Sigmoid colon (tissue), 6 donors: ENCODE measurements at regions not wholly inside any gene's neighbourhood (a gene's known extent, or its start where the extent isn't known, plus 50 kb on each side); places are given as distances from the start of the nearest gene placed in this dataset.

Experiments
- DNase-seq: peaks from one replicate; pipeline ENCODE4 v3.0.0-alpha.2; 2019
- H3K27ac ChIP-seq, 4 donors: fragments of 200-600 bp; sonication (generic); one replicate each; pipeline ENCODE4 v1.5.1; 2016 to 2019; ENCODE audit warnings: mild to moderate bottlenecking in 1 of 4
- H3K27me3 ChIP-seq, 3 donors: fragments of 200-600 bp; sonication (generic); one replicate each; pipeline ENCODE4 v1.5.1; 2019; ENCODE audit warnings: mild to moderate bottlenecking in 1 of 3
- H3K36me3 ChIP-seq, 4 donors: fragments of 200-600 bp; sonication (generic); one replicate each; pipeline ENCODE4 v1.5.1; 2016 to 2019
- H3K4me1 ChIP-seq, 4 donors: fragments of 200-600 bp; sonication (generic); one replicate each; pipeline ENCODE4 v1.5.1; 2017 to 2019
- H3K4me3 ChIP-seq, 4 donors: fragments of 200-600 bp; sonication (generic); one replicate each; pipeline ENCODE4 v1.5.1; 2017 to 2019; ENCODE audit warnings: mild to moderate bottlenecking in 2 of 4, moderate library complexity in 1 of 4
- H3K9me3 ChIP-seq, 4 donors: fragments of 200-600 bp in 3 of 4; sonication (generic) in 3 of 4; one replicate each; pipeline versions ENCODE4 v1.5.1 to v1.6.1; 2013 to 2019
- EP300 ChIP-seq, 4 donors: sonication (generic); formaldehyde crosslinking; IDR thresholded peaks; one replicate each; pipeline ENCODE4 v1.6.1; 2017; ENCODE audit warnings: antibody characterized with exemption in 4 of 4
- POLR2A ChIP-seq, 2 donors: fragments of 450-650 bp; IDR thresholded peaks; one replicate each; pipeline ENCODE4 v1.6.1; 2016; ENCODE audit warnings: antibody characterized with exemption in 2 of 2, mild to moderate bottlenecking in 2 of 2, moderate library complexity in 2 of 2
- POLR2AphosphoS5 ChIP-seq, 4 donors: sonication (generic); formaldehyde crosslinking; IDR thresholded peaks; one replicate each; pipeline ENCODE4 v1.6.1; 2017; ENCODE audit warnings: antibody characterized with exemption in 4 of 4
- WGBS, 2 donors: extraction: QIAGEN DNeasy Blood & Tissue Kit; methylation state at CpG; one replicate each; pipeline ENCODE4 v1.1.7; 2013; 5-methylcytosine and 5-hydroxymethylcytosine counted together
- intact Hi-C: fragments of 100-400 bp; cut with DNase I; formaldehyde crosslinking; loops from one replicate; pipeline ENCODE4 v1.15.1; 2023
- TF ChIP-seq, protein P1 (sequence below), 4 experiments: fragments of 450-650 bp in 3 of 4; fragments of 200-600 bp in 1 of 4; IDR thresholded peaks; one replicate each; pipeline ENCODE4 v1.5.1; 2016 to 2019; ENCODE audit warnings: antibody characterized with exemption in 4 of 4, mild to moderate bottlenecking in 3 of 4, moderate library complexity in 2 of 4
- donor health status: healthy with polysubstance abuse.
- donor health status: healthy.

DNA sequence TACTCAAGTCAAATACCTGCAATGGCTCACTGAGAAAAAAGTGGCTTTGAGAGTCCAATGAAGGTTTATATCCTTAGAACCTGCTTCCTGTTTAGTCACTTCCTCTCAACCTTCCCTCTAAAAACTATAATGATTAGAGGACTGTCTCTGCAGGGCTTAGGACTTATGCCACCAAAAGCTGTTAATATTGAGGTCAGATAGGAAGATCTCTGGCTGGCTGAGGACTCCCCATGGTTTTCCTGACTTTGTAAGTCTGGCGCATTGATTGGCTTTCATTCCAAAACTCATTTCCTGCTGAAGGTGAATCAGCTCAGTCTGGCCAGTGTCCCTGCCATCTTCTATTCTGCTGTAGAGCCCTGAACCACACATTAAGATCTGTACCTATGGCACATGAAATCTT, 140.9 kb upstream of the ANK2 start:
- H3K36me3 ChIP-seq, result no peaks in the 10 kb centered on the region
- DNase-seq, result no peak
- intact Hi-C loops, result no loop called here
- H3K9me3 ChIP-seq, result no peaks in the 10 kb centered on the region
- no peak overlapping the region for H3K4me3 ChIP-seq
- no peak for TF ChIP-seq EP300 (IDR thresholded peaks at IDR 0.05)
- no peak for TF ChIP-seq POLR2A (IDR thresholded peaks at IDR 0.05)
- no peak for TF ChIP-seq POLR2AphosphoS5 (IDR thresholded peaks at IDR 0.05)
- TF ChIP-seq, protein P1, sequence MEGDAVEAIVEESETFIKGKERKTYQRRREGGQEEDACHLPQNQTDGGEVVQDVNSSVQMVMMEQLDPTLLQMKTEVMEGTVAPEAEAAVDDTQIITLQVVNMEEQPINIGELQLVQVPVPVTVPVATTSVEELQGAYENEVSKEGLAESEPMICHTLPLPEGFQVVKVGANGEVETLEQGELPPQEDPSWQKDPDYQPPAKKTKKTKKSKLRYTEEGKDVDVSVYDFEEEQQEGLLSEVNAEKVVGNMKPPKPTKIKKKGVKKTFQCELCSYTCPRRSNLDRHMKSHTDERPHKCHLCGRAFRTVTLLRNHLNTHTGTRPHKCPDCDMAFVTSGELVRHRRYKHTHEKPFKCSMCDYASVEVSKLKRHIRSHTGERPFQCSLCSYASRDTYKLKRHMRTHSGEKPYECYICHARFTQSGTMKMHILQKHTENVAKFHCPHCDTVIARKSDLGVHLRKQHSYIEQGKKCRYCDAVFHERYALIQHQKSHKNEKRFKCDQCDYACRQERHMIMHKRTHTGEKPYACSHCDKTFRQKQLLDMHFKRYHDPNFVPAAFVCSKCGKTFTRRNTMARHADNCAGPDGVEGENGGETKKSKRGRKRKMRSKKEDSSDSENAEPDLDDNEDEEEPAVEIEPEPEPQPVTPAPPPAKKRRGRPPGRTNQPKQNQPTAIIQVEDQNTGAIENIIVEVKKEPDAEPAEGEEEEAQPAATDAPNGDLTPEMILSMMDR (IDR thresholded peaks at IDR 0.05), result no peak
- 95 to 96% methylated on average over 1 of the region's 1 CpG for WGBS, 2 donors
- peak overlapping the region in 1 of 4 donors; percentile 2 for H3K27ac ChIP-seq
- peaks cover 0 to 33% (median 21%) of the 10 kb centered on the region in 4 donors for H3K4me1 ChIP-seq
- no peaks in the 10 kb centered on the region for H3K27me3 ChIP-seq

DNA sequence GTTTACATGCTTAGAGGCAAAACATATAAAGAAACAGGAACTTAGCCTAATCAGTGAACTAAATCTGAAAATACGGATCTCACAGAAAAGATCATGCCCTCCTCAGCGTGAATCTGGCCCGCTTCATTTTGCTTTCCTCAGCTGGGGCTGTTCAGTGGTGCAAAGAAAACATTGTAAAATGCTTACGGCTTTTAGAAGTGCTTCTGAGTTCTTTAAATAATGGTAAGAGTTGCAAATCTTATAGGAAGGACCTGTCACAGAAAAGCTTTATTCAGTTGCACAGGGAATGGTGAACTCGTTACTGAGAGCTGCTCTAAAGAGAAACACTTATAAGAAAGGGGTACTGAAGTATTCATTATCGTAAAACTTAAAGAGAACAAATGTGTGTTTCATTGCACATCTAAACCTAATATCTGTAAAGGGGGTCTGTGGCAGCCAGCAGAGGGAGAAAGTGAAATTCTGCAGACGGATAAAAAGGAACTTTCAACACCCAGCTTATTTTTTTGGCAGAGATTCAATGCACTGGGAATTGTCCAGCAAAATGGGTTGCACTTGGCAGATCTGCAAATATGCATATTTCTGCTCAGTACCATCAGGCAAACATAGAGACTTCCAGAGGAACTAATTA, 139.2 kb upstream of the ANK2 start:
- H3K9me3 ChIP-seq, result no peaks in the 10 kb centered on the region
- intact Hi-C loops, result no loop called here

DNA sequence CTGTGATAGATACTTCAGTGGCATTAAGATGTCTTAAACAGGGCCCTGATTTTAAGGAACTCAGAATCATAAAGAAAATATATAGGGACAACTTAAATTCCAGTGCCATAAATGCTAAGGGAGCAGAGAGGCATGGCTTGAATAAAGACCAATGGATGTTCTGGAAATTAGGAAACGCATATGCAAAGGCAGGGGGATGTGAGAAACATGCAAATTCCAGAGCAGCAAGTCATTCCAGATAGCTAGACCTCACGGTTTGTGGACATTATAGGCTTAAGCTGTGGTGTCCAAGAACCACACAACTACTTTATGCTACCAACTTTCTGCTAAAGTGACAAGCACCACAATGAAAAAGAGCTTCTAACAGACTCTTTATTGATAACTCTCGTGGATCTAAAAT, 132.6 kb upstream of the ANK2 start:
- H3K36me3 ChIP-seq, result no peaks in the 10 kb centered on the region
- H3K9me3 ChIP-seq, result no peaks in the 10 kb centered on the region
- no peak overlapping the region for H3K27ac ChIP-seq
- no peaks in the 10 kb centered on the region for H3K27me3 ChIP-seq
- 53 to 71% methylated on average over 3 of the region's 3 CpGs for WGBS, 2 donors
- no peak for DNase-seq
- TF ChIP-seq, protein P1 (IDR thresholded peaks at IDR 0.05), result no peak
- no peak for TF ChIP-seq EP300 (IDR thresholded peaks at IDR 0.05)
- TF ChIP-seq POLR2A (IDR thresholded peaks at IDR 0.05), result no peak
- no peak for TF ChIP-seq POLR2AphosphoS5 (IDR thresholded peaks at IDR 0.05)
- H3K4me3 ChIP-seq, result no peak overlapping the region
- intact Hi-C loops, result no loop called here
- peaks cover 0 to 5% (median 0%) of the 10 kb centered on the region in 4 donors for H3K4me1 ChIP-seq

More for the DNA sequence above, 139.2 kb upstream of the ANK2 start:
- Histone ChIP-seq H3K4me3 (peak overlapping the region; percentile 17 to 45 (median 42)), H3K4me1 (peaks cover 0 to 22% (median 15%) of the 10 kb centered on the region in 4 donors), H3K36me3 (no peaks in the 10 kb centered on the region), H3K27me3 (no peaks in the 10 kb centered on the region), H3K27ac (peak overlapping the region; percentile 41 to 75 (median 72))
- peak in 2 of 4 donors; percentile 61 to 62 for TF ChIP-seq POLR2AphosphoS5 (IDR thresholded peaks at IDR 0.05)
- no peak for TF ChIP-seq POLR2A (IDR thresholded peaks at IDR 0.05)
- TF ChIP-seq, protein P1 (IDR thresholded peaks at IDR 0.05), result no peak
- peak in 1 of 4 donors; percentile 4 for TF ChIP-seq EP300 (IDR thresholded peaks at IDR 0.05)
- DNase-seq, result no peak
- WGBS, 2 donors, result 7 to 13% methylated on average over 7 of the region's 7 CpGs

DNA sequence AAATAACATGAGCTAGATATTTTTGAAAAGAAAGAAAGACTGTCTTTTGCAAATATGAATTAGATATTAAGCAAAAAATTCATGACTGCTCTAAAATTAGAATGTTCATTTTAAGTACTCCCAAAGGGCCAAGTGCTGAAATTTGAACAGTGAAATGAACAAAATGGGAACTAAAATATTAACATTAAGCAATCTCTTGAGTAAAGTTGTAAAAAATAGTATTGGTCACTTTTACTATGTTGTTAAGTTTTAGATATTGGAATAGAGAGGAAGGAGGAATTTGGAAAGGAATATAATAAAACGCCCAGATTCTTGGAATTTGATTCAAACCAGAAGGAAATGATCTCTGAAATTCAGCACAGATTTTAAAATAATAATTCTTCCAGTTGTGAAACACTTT, 125.9 kb upstream of the ANK2 start:
- WGBS, 2 donors, result 47 to 71% methylated on average over 1 of the region's 1 CpG
- intact Hi-C loops, result no loop called here
- Histone ChIP-seq H3K9me3 (no peaks in the 10 kb centered on the region), H3K4me3 (no peak overlapping the region), H3K27me3 (no peaks in the 10 kb centered on the region), H3K4me1 (peaks cover 0 to 62% (median 38%) of the 10 kb centered on the region in 4 donors), H3K27ac (peak overlapping the region; percentile 29 to 69 (median 50)), H3K36me3 (no peaks in the 10 kb centered on the region)
- TF ChIP-seq EP300 (IDR thresholded peaks at IDR 0.05) (no peak), POLR2AphosphoS5 (IDR thresholded peaks at IDR 0.05) (peak in 1 of 4 donors; percentile 10), POLR2A (IDR thresholded peaks at IDR 0.05) (no peak)
- TF ChIP-seq, protein P1 (IDR thresholded peaks at IDR 0.05), result no peak
- DNase-seq, result no peak
